Liver (tissue), 8 donors: ENCODE measurements at regions not wholly inside any gene's neighbourhood (a gene's known extent, or its start where the extent isn't known, plus 50 kb on each side); places are given as distances from the start of the nearest gene placed in this dataset.

Source experiments
- DNase-seq: peaks from one replicate; pipeline ENCODE4 v3.0.0-alpha.2; 2017; ENCODE audit warnings: low spot score
- H3K27ac ChIP-seq, 2 donors: one replicate each; pipeline ENCODE4 v1.7.0; 2013; ENCODE audit warnings: inconsistent platforms in 2 of 2, low read length in 2 of 2, control low read depth in 1 of 2, low read depth in 1 of 2, mild to moderate bottlenecking in 1 of 2
- H3K27me3 ChIP-seq, 4 donors: one replicate each; pipeline versions ENCODE4 v1.6.1 to v1.7.0; 2013; ENCODE audit warnings: low read length in 3 of 4, inconsistent platforms in 1 of 4, mild to moderate bottlenecking in 1 of 4, moderate library complexity in 1 of 4; ENCODE audit not compliant: control insufficient read depth in 4 of 4, insufficient read depth in 4 of 4
- H3K36me3 ChIP-seq, 4 donors: one replicate each; pipeline versions ENCODE4 v1.6.1 to v1.7.0; 2013; ENCODE audit warnings: low read length in 3 of 4, mild to moderate bottlenecking in 3 of 4, low read depth in 1 of 4, moderate library complexity in 1 of 4; ENCODE audit not compliant: control insufficient read depth in 4 of 4, insufficient read depth in 3 of 4
- H3K4me1 ChIP-seq, 4 donors: one replicate each; pipeline versions ENCODE4 v1.6.1 to v1.7.0; 2013; ENCODE audit warnings: low read length in 3 of 4, mild to moderate bottlenecking in 3 of 4, moderate library complexity in 1 of 4; ENCODE audit not compliant: control insufficient read depth in 4 of 4, insufficient read depth in 4 of 4
- H3K4me3 ChIP-seq, 3 donors: one replicate each; pipeline versions ENCODE4 v1.6.1 to v1.7.0; 2013; ENCODE audit warnings: low read length in 3 of 3, control low read depth in 1 of 3, low read depth in 1 of 3, mild to moderate bottlenecking in 1 of 3
- H3K9ac ChIP-seq, 2 donors: one replicate each; pipeline ENCODE4 v1.7.0; 2013; ENCODE audit warnings: low read length in 2 of 2, mild to moderate bottlenecking in 2 of 2, moderate library complexity in 2 of 2, control low read depth in 1 of 2, low read depth in 1 of 2
- H3K9me3 ChIP-seq, 4 donors: one replicate each; pipeline versions ENCODE4 v1.6.1 to v1.7.0; 2013; ENCODE audit warnings: low read length in 3 of 4; ENCODE audit not compliant: control insufficient read depth in 4 of 4
- ATF3 ChIP-seq: IDR thresholded peaks from 2 replicates; pipeline ENCODE4 v1.6.1; 2016; ENCODE audit warnings: antibody characterized with exemption
- CTCF ChIP-seq: fragments of 150-350 bp; IDR thresholded peaks from 2 replicates; pipeline ENCODE4 v1.5.1; 2017; ENCODE audit warnings: improper control_type of control experiment, low read depth, low read length; ENCODE audit not compliant: missing input control
- FOXA2 ChIP-seq: IDR thresholded peaks from 2 replicates; pipeline ENCODE4 v1.6.1; 2016; ENCODE audit warnings: antibody characterized with exemption
- GABPA ChIP-seq, 2 donors: IDR thresholded peaks in 1 of 2; conservative IDR thresholded peaks in 1 of 2; 2 replicates each; pipeline ENCODE4 v1.6.1; 2016; ENCODE audit warnings: antibody characterized with exemption in 2 of 2, mild to moderate bottlenecking in 1 of 2, moderate library complexity in 1 of 2
- HNF4A ChIP-seq, 2 donors: conservative IDR thresholded peaks; 2 replicates each; pipeline ENCODE4 v1.6.1; 2016; ENCODE audit warnings: antibody characterized with exemption in 2 of 2, mild to moderate bottlenecking in 2 of 2
- HNF4G ChIP-seq: IDR thresholded peaks from 2 replicates; pipeline ENCODE4 v1.6.1; 2016; ENCODE audit warnings: antibody characterized with exemption
- NR2F2 ChIP-seq: IDR thresholded peaks from 2 replicates; pipeline ENCODE4 v1.6.1; 2016; ENCODE audit warnings: antibody characterized with exemption
- RAD21 ChIP-seq, 2 donors: IDR thresholded peaks; 2 replicates each; pipeline ENCODE4 v1.6.1; 2016; ENCODE audit warnings: antibody characterized with exemption in 2 of 2, mild to moderate bottlenecking in 2 of 2
- RXRA ChIP-seq, 2 donors: IDR thresholded peaks; 2 replicates each; pipeline ENCODE4 v1.6.1; 2017 to 2018; ENCODE audit warnings: antibody characterized with exemption in 2 of 2, mild to moderate bottlenecking in 1 of 2
- ZBTB33 ChIP-seq: IDR thresholded peaks from 2 replicates; pipeline ENCODE4 v1.6.1; 2016; ENCODE audit warnings: antibody characterized with exemption
- WGBS: extraction: QIAGEN DNeasy Blood & Tissue Kit; methylation state at CpG from one replicate; pipeline ENCODE4 v1.1.7; 2013; 5-methylcytosine and 5-hydroxymethylcytosine counted together
- donor health status: healthy.
- donor health status: healthy.
- donor health status: healthy.
- donor health status: healthy.
- donor health status: healthy.

- TF ChIP-seq FOXA2 = no peak
- no peak for TF ChIP-seq CTCF
- no peak for TF ChIP-seq RXRA (IDR thresholded peaks at IDR 0.05)
- no peak for TF ChIP-seq HNF4A (conservative IDR thresholded peaks at IDR 0.05)
- TF ChIP-seq ATF3 = no peak
- no peak for TF ChIP-seq ZBTB33
- WGBS = 67% methylated on average over 4 of the region's 4 CpGs
- H3K9ac ChIP-seq = no peak overlapping the region
- H3K27ac ChIP-seq = no peak overlapping the region
- H3K27me3 ChIP-seq = no peaks in the 10 kb centered on the region
- DNase-seq = no peak
- H3K36me3 ChIP-seq = no peaks in the 10 kb centered on the region
- no peak overlapping the region for H3K4me3 ChIP-seq
- H3K4me1 ChIP-seq = no peaks in the 10 kb centered on the region
- H3K9me3 ChIP-seq = no peaks in the 10 kb centered on the region
Observed at GRCh38 chr10:65846949-65847348, 1078.9 kb upstream of the LRRTM3 start.

- Histone ChIP-seq H3K9me3 (no peaks in the 10 kb centered on the region), H3K9ac (no peak overlapping the region), H3K36me3 (no peaks in the 10 kb centered on the region), H3K27me3 (no peaks in the 10 kb centered on the region), H3K4me3 (no peak overlapping the region), H3K27ac (no peak overlapping the region), H3K4me1 (no peaks in the 10 kb centered on the region)
- no peak for DNase-seq
- 77% methylated on average over 3 of the region's 3 CpGs for WGBS
- TF ChIP-seq NR2F2 (no peak), GABPA (IDR thresholded peaks at IDR 0.05 in 1 of 2, conservative IDR thresholded peaks at IDR 0.05 in 1 of 2) (no peak), ATF3 (no peak), RAD21 (IDR thresholded peaks at IDR 0.05) (no peak), ZBTB33 (no peak), HNF4A (conservative IDR thresholded peaks at IDR 0.05) (no peak), CTCF (no peak), HNF4G (no peak)
Observed at GRCh38 chr10:65847436-65848230, 1078.2 kb upstream of the LRRTM3 start.
